Hypothalamus (tissue), 51 donors: ENCODE measurements at regions not wholly inside any gene's neighbourhood (a gene's known extent, or its start where the extent isn't known, plus 50 kb on each side); places are given as distances from the start of the nearest gene placed in this dataset.

Experiments
- DNase-seq, 51 donors: peaks; one replicate each; lab custom pipeline; 2025; lab: John Stamatoyannopoulos, UW

DNA sequence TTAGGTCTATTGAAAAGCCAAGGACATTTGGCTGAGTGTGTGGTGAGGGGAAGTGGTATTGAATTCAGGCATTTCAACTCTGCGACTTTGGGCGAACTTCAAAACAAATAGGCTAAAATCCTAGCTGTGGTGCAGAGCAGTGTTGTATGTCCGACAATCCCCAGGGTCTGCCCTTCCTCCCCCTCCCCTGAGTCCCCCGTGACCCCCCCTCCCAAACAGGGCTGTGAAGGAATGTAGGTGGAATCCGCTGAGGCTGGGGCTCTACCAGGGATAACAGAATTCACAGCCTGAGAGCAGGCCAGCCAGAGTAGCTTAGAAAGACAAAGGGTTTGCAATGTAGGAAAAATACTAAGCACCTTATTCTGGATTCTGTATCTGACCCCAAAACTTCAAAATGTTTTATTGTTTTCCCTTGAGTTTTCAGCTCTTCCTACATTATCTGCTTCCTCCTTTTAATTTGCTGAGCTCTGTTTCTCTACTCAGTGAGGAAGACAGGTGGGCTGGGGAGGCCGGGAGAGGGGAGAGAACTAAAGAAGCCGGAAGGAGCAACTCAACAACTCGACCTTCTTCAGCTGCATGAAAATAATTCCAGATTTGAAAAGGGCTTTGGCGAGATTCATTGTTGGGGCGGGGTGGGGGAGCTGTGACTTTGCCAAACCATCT is 315.2 kb downstream of the BLID start:
- peak in 23 of 51 donors; percentile 5 to 56 (median 30) for DNase-seq

DNA sequence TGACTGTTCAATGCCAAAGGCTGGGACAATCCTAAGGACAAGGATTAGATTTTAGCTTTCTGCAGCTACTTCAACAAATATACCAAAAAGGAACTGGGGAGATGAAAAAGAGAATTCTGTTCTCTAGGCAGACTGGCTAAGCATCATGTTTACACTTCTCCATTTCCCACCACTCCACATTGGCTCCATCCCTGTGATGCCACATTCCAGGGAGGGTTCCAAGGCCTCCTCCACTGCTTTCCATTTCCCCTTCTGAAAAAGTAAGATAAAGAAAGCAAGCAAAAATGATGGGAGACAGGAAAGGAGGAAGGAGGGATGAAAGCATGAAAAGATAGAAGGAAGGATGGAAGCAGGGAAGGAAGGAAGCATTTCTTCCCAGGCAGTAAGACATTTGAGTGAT is 315.8 kb downstream of the BLID start:
- DNase-seq = no peak

DNA sequence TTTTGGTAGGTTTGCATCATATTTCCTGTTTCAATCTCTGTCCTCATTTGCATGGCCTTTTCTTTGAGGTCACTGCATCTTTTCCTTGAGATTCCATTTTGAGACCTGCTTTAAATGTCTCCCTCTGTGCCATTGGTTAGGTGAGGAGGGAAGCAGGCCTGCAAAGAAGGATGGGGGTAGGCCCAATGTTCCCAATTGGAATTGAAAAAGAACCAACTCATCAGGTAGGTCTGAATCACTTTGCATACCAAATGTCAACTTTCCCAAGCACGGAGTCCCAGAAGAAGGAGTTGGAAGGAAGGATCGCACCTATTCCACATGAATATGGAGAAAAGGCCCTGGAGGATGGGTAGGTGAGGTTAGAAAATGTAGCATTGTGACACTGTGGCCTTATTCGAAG is 318.5 kb downstream of the BLID start:
- no peak for DNase-seq

GRCh38 chr11:121795174-121795573 is 320.8 kb downstream of the BLID start:
- DNase-seq = peak in 23 of 51 donors; percentile 4 to 79 (median 25)

DNA sequence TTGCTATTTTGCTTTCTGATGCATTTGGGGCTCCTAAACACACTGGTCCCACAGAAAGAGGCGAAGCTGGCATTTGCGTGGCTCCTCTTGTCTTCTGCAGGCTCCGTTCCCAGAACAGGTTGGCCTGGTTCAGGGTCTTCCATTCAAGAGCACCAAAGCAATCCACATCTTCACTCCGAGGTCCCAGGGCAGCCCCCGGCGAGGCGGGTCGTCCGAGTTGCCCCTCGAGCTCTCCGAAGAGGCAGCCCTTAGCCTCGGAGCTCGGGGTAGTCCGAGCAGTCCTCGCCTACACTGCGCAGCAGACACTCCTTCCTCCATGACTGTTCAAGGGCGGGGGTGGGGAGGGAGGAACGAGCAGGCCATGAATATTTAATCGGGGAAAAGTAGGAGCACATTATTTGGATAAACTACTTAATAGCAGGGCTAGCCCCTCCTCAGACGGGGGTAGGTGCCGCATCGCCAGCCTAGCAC is 321.3 kb downstream of the BLID start:
- DNase-seq = peak in 36 of 51 donors; percentile 5 to 87 (median 48)

DNA sequence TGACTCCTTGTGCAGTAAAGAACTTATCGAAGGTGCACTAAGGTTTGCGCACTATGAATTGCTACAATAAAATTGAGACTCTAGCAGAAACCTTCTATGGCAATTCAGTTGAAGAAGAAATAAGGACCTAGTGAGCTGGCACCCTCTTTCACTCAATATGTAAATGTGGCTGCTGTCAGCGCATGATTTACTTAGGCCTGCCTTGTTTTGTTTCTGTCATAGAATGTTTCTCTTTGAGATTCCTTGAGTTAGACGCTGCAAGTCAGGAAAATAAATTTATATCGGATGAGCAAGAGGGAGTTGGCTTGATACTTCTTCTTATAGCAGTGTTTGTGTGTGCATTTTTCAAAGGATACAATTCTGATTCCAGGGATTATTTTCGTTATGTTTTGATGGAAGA is 322.1 kb downstream of the BLID start:
- no peak for DNase-seq

DNA sequence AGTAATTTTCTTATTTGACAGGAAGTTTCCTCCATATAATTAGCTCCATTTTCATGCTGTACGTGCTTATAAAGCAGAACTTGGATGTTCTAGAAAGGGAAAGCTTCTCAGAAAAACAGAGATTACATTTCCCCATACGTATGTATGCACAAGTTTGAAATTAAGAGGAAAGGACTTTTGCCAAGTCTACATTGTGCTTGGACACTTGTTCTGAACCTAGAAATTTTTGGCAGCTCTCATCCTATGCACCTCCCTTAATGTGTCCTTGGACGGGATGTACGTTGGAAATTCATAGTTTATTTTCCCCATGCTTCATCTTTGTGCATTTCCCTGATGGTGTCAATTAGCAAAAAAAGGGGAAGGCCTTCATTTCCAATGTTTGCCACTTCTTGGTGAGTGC is 322.7 kb downstream of the BLID start:
- DNase-seq = no peak

GRCh38 chr11:121792185-121792584 is 323.8 kb downstream of the BLID start:
- DNase-seq = no peak

DNA sequence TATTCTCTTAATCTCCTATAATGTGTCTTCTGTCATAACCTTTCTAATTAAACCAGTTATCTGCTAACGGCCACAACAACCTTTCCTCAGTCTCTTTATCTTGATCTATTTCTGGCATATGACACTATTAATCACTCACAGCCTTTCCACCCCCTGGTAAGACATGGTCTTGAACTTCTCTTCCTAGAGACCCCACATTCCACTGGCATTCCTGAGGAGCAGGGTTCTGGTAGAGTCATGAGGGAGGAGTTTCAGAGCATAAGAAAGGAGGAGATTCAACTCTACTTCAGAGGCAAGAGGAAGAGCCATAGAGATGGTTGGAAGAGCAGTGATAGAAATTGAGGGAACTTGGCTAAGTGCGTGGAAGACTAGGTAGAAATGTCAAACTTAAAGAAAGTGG is 325.6 kb downstream of the BLID start:
- no peak for DNase-seq

DNA sequence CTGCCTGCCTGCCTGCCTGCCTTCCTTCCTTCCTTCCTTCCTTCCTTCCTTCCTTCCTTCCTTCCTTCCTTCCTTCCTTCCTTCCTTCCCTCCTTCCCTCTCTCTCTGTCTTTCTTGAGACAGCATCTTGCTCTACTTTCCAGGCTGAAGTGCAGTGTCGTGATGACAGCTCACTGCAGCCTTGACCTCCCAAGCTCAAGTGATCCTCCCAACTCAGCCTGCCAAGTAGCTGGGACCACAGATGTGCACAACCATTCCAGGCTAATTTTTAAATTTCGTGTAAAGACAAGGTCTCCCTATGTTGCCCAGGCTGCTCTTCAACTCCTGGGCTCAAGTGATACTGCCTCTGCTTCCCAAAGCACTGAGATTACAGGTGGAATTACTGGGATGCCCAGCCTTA is 328.2 kb upstream of the SORL1-AS1 start:
- DNase-seq = no peak

- DNase-seq = no peak
Measured at GRCh38 chr11:121777056-121777455, 324.3 kb upstream of the SORL1-AS1 start.

- DNase-seq = no peak
Measured at GRCh38 chr11:121775276-121775675, 322.5 kb upstream of the SORL1-AS1 start.

DNA sequence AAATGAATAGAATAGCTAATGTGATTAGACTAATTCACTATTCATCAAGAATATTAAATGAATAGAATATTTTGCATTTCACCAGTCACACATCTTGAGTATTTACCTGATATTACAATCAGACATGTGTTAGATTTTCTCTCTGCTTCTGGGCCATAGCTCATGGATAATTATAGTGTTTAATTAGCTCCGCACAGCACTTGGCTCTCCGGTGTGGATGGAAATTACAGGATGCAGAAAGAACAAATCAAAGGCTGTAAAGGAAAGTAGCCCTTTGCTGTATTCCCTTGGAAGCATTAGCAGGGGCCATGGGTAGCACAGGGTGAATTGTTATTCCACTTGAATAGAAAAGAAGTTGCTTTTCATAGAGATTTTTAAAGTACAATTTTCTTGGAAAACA is 320.3 kb upstream of the SORL1-AS1 start:
- no peak for DNase-seq

GRCh38 chr11:121770939-121771595 is 318.3 kb upstream of the SORL1-AS1 start:
- no peak for DNase-seq

DNA sequence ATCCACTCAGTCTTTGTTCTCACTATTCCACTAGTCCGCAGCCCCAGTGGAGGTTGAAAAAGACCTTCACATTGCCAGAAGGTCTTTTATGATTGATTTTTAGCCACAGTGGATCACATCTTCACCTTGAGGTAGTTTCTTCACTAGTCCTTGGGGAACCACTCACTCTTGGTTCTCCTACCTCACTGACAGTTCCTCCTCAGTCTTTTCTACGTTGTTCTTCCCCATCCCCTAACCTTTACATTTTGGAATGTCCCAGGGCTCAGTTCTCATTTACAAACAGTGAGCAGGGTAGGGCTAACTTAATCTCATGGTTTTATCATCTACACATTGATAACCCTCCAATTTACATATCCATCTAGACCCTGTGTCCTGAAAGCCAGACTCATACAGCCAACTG is 316.4 kb upstream of the SORL1-AS1 start:
- no peak for DNase-seq

DNA sequence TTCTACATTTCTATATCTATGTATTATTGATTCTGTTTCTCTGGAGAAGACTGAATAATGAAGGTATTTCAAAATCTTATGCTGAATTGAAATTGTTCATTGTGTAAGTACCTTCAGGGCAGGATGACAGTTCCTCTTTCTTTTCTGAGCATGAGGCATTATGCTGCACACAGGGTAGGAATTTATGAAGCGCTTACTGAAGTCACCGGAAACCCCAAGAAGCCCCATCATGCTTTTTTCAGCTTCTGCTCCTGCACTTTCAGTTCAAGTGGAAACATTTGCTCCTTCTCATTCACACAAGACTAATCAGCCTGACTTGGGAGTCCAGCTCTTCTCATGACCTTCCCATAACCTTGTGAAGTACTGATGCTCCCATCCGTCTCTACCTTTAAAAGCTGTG is 314.7 kb upstream of the SORL1-AS1 start:
- peak in 1 of 51 donors; percentile 19 for DNase-seq

DNA sequence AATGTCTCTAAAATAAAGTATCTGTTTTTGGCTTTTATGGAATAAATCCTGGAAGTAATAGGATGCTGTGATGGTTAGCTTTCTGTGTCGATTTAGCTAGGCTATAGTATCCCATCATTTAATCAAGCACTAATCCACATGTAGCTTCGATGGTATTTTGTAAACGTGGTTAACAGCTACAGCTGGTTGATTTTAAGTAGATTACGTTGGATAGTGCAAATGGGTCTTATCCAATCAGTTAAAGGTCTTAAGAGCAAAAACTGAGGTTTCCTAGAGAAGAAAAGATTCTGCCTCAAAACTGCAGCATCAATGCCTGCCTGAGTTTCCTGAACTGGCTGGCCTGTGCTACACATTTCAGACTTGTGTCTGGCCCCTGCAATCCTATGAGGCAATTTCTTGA is 314.2 kb upstream of the SORL1-AS1 start:
- DNase-seq = no peak

DNA sequence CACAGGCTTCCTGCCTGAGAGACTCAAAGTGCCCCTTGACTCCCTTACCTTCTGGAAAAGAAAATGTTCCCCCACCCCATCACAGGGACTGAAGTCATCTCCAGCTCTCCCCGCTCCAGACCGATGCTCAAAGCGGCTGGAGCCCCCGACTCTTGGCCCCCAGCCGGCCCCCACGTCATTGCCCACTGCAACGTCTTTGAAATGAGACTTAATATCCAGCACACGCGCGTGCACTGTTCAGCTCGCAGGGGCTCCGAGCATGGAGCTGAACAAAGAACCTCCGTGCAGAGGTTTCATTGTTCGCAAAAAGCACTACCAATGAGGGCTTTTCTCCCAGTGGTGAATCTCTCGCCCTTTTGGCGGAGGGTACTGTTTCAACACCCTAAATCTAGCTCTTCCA is 313.4 kb upstream of the SORL1-AS1 start:
- DNase-seq = peak in 7 of 51 donors; percentile 5 to 39 (median 16)

GRCh38 chr11:121763526-121763925 is 310.8 kb upstream of the SORL1-AS1 start:
- DNase-seq = no peak

DNA sequence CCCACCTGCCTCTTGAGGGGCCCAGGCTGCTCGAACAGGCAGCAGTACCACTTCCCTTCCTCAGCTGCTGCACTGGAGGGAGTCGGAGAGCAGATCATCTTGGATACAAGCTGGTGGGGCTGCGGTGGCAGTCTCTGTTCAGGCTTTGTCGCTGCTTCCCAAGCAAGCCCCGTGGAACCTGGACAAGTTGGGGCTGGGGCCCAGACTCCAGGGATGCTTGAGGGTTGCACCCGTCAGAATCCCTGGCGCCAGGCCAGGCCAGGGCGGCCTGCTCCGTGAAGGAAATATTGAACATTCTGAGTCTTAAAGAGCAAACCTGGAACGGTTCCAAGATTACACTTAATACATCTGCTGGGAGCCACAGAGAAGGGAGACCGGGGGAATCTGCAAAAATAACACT is 310.1 kb upstream of the SORL1-AS1 start:
- DNase-seq = peak in 20 of 51 donors; percentile 2 to 38 (median 22)

DNA sequence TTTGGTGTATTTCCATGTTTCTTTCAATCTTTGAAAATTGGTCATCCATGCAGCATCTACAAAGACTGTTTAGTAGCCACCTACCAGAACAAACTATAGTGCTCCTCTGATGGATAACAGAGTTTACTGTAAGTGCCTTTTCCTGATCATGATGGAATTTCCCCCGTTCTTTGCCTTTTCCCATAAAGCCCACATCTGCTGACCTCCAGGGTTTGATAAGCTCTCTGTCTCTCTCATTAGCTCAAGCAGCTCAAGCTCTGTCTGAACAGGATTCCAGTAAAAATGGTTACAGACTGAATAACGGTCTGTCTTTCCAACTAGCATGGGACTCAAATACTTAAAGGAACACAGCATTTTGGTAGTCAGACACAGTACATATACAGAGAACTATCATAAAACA is 308.4 kb upstream of the SORL1-AS1 start:
- no peak for DNase-seq

- no peak for DNase-seq
Measured at GRCh38 chr11:121757480-121758125, 304.8 kb upstream of the SORL1-AS1 start.
